A549 (cell line): ENCODE measurements at regions not wholly inside any gene's neighbourhood (a gene's known extent, or its start where the extent isn't known, plus 50 kb on each side); places are given as distances from the start of the nearest gene placed in this dataset.

ENCODE experiments used
- CBX8 ChIP-seq: fragments of 200-600 bp; sonication (generic); IDR thresholded peaks from 2 replicates; pipeline ENCODE4 v1.6.1; 2016
- CHD2 ChIP-seq: fragments of 150-350 bp; IDR thresholded peaks from 2 replicates; pipeline ENCODE4 v1.6.1; 2014; ENCODE audit warnings: low read length; ENCODE audit not compliant: partially characterized antibody
- EHMT2 ChIP-seq: fragments of 200-600 bp; sonication (generic); IDR thresholded peaks from 2 replicates; pipeline ENCODE4 v1.6.1; 2016; ENCODE audit warnings: antibody characterized with exemption, low read depth, mild to moderate bottlenecking, moderate library complexity
- JUNB ChIP-seq: fragments of >200 bp; sonication (Bioruptor Twin); formaldehyde crosslinking; IDR thresholded peaks from 2 replicates; pipeline ENCODE4 v1.6.1; 2016
- NFE2L2 ChIP-seq: fragments of 150-350 bp; conservative IDR thresholded peaks from 2 replicates; pipeline ENCODE4 v1.6.1; 2014; ENCODE audit warnings: low read length
- POLR2A ChIP-seq: IDR thresholded peaks from 2 replicates; pipeline ENCODE4 v1.6.1; 2012; ENCODE audit warnings: mild to moderate bottlenecking, low read length
- ZSCAN20 ChIP-seq: fragments of 250-450 bp; sonication (Bioruptor Pico); IDR thresholded peaks from 2 replicates; pipeline ENCODE4 v1.8.0; 2022; ENCODE audit warnings: mild to moderate bottlenecking, moderate library complexity
- TF ChIP-seq, protein P1 (sequence below): fragments of >200 bp; sonication (Bioruptor Twin); formaldehyde crosslinking; IDR thresholded peaks from 3 replicates; pipeline ENCODE4 v1.5.1; 2016
- TF ChIP-seq, protein P2 (sequence below): fragments of 150-350 bp; IDR thresholded peaks from 2 replicates; pipeline ENCODE4 v1.6.1; 2014; ENCODE audit warnings: low read depth, mild to moderate bottlenecking, low read length
- TF ChIP-seq, protein P3 (sequence below): IDR thresholded peaks from 2 replicates; pipeline ENCODE4 v1.6.1; 2012

DNA sequence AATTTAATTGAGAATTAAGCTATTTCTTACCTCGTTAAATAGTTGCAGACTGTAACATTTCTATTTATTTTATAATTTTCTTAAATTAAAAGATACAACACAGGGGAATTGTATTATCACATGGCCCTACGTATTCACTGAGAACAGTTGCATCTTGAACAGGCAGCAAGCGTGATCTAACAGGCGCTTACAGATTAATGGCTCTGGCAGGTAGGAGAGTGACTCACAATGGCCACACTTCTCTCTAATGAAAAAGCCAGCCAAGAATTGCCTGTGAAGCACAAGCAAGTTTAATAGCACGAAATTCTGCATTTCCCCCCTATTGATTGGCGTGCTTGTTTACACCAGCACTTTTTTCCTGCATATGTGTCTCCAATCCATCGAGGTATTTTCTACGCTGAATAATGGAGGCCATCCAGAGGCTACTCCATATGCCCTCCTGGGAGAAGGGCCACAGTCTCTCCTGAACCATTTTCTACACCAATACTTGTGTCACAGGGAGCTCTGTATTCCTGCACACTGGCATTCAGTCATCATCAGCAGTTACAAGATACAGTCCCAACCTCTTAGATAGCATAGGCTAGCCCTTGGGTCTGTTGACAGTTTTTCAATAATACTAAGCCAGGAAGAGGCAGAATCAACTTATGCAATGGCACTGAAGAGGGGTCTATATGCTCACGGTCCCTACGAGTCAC lies 150.6 kb upstream of the PLD5 start:
- TF ChIP-seq, protein P1, sequence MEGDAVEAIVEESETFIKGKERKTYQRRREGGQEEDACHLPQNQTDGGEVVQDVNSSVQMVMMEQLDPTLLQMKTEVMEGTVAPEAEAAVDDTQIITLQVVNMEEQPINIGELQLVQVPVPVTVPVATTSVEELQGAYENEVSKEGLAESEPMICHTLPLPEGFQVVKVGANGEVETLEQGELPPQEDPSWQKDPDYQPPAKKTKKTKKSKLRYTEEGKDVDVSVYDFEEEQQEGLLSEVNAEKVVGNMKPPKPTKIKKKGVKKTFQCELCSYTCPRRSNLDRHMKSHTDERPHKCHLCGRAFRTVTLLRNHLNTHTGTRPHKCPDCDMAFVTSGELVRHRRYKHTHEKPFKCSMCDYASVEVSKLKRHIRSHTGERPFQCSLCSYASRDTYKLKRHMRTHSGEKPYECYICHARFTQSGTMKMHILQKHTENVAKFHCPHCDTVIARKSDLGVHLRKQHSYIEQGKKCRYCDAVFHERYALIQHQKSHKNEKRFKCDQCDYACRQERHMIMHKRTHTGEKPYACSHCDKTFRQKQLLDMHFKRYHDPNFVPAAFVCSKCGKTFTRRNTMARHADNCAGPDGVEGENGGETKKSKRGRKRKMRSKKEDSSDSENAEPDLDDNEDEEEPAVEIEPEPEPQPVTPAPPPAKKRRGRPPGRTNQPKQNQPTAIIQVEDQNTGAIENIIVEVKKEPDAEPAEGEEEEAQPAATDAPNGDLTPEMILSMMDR = no peak
- TF ChIP-seq NFE2L2 = no peak
- TF ChIP-seq, protein P2, sequence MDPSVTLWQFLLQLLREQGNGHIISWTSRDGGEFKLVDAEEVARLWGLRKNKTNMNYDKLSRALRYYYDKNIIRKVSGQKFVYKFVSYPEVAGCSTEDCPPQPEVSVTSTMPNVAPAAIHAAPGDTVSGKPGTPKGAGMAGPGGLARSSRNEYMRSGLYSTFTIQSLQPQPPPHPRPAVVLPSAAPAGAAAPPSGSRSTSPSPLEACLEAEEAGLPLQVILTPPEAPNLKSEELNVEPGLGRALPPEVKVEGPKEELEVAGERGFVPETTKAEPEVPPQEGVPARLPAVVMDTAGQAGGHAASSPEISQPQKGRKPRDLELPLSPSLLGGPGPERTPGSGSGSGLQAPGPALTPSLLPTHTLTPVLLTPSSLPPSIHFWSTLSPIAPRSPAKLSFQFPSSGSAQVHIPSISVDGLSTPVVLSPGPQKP = no peak
- no peak for TF ChIP-seq EHMT2
- no peak for TF ChIP-seq CHD2
- no peak for TF ChIP-seq ZSCAN20 (CRISPR knock-in tag)
- TF ChIP-seq POLR2A = no peak
- no peak for TF ChIP-seq JUNB
- TF ChIP-seq CBX8 = no peak
- TF ChIP-seq, protein P3, sequence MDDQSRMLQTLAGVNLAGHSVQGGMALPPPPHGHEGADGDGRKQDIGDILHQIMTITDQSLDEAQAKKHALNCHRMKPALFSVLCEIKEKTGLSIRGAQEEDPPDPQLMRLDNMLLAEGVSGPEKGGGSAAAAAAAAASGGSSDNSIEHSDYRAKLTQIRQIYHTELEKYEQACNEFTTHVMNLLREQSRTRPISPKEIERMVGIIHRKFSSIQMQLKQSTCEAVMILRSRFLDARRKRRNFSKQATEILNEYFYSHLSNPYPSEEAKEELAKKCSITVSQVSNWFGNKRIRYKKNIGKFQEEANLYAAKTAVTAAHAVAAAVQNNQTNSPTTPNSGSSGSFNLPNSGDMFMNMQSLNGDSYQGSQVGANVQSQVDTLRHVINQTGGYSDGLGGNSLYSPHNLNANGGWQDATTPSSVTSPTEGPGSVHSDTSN = no peak
